Activated naive CD4-positive, alpha-beta T cell treated with anti-CD3 and anti-CD28 coated beads for 36 hours (primary cell): ENCODE measurements at regions not wholly inside any gene's neighbourhood (a gene's known extent, or its start where the extent isn't known, plus 50 kb on each side); places are given as distances from the start of the nearest gene placed in this dataset.
"Not testable (repeated sequence)": the region's sequence is repeated elsewhere in the genome, so short reads cannot be mapped to it uniquely, and the experiment has no call there.

ENCODE experiments used
- CTCF ChIA-PET: fragments of 350-600 bp; sonication (Branson Sonifier 250); formaldehyde crosslinking; loops from one replicate; lab custom pipeline; 2021; ENCODE audit warnings: antibody characterized with exemption; lab: Charles Lee
- DNase-seq: peaks from one replicate; pipeline ENCODE4 v3.0.0-alpha.2; 2020
- H3K27ac Mint-ChIP-seq: one replicate; pipeline ENCODE4 v1.8.0; 2021; ENCODE audit warnings: mild to moderate bottlenecking, mixed read lengths
- H3K27me3 Mint-ChIP-seq: one replicate; pipeline ENCODE4 v1.8.0; 2021; ENCODE audit warnings: low read depth, mixed read lengths
- H3K36me3 Mint-ChIP-seq: one replicate; pipeline ENCODE4 v1.8.0; 2021; ENCODE audit warnings: low read depth, mixed read lengths
- H3K4me1 Mint-ChIP-seq: one replicate; pipeline ENCODE4 v1.8.0; 2021; ENCODE audit warnings: low read depth, mixed read lengths
- H3K4me3 Mint-ChIP-seq: one replicate; pipeline ENCODE4 v1.8.0; 2021; ENCODE audit warnings: mild to moderate bottlenecking, moderate library complexity, mixed read lengths
- H3K9me3 Mint-ChIP-seq: one replicate; pipeline ENCODE4 v1.8.0; 2021; ENCODE audit warnings: mixed read lengths
- intact Hi-C: fragments of 100-400 bp; cut with micrococcal nuclease; formaldehyde crosslinking; loops from one replicate; pipeline ENCODE4 v1.15.1; 2023

DNA sequence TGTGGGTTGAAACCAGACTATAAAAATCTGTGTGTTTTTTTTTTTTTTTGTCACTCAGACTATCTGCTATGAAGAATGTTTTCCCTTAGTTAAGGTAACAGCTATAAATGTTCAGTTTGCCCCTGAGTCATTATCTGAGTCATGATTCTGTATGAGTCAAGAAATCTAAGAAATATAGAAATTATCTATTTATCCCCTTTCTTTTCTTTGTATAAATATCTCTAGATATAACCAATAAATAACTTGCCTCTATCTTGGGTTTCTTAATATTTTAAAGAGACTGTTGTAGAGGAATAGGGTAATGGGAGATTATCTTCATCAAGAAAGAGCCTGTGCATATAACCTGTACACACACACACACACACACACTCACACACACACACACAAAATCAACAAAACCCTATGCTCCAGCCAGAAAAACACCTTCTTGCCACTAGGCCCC lies 161.7 kb upstream of the EEA1 start:
- CTCF ChIA-PET, result no interaction called here
- Mint-ChIP-seq H3K36me3 (no peaks in the 10 kb centered on the region), H3K27me3 (no peaks in the 10 kb centered on the region), H3K27ac (no peak overlapping the region), H3K4me1 (peaks cover 13% of the 10 kb centered on the region), H3K9me3 (peaks cover 5% of the 10 kb centered on the region), H3K4me3 (no peak overlapping the region)
- DNase-seq, result no peak
- intact Hi-C loops, result loop anchor here (1.0 to 10.0 kb wide), 6 partner anchors 19 to 584 kb away; partner anchors contain the start of gene CRADD

DNA sequence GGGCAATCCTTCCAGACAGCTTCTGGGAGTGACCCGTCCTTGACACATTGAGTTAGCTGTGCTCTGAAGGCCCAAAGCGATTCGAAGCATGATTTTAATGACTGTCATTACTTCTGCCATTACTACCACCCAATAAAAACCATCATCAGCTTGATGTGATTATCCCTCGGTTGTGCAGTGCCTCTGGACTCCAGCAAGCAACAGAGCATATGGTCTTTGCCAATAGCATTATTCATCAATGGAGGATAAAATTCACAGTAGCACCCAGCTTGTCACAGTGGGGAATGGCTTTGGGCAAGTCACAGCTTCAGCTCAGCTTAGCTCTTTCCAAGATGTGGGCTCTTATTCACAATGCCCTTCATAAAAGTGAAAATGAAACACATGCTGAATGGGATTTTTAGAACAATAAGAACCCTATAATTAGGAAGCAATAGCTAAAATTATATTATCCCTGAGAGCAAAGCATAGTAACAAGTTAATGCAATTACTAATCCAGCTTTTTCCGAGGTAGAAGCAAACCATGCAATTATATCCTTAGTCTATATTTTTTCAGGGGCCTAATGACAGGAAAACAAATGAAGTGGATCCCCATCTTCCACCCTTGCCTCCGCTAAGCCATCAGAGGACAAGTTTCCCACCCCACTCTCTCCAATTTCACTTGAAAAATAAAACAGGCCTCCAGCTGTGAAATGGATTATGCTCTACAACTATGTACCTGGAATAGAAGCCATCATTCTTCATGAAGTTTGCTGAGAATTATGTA lies 163.0 kb upstream of the EEA1 start:
- H3K27me3 Mint-ChIP-seq, result no peaks in the 10 kb centered on the region
- DNase-seq, result no peak
- intact Hi-C loops, result loop anchor here (2.0 to 10.0 kb wide), 2 partner anchors 31 to 583 kb away; partner anchors contain the start of gene CRADD
- H3K36me3 Mint-ChIP-seq, result no peaks in the 10 kb centered on the region
- H3K27ac Mint-ChIP-seq, result no peak overlapping the region
- H3K4me1 Mint-ChIP-seq, result peaks cover 13% of the 10 kb centered on the region
- H3K9me3 Mint-ChIP-seq, result no peaks in the 10 kb centered on the region
- H3K4me3 Mint-ChIP-seq, result no peak overlapping the region
- CTCF ChIA-PET, result interaction anchor here (0.7 to 1.3 kb wide), 2 partner anchors 13 to 334 kb away, joined by 3 to 6 read pairs; no protein-coding TSS in a partner anchor

DNA sequence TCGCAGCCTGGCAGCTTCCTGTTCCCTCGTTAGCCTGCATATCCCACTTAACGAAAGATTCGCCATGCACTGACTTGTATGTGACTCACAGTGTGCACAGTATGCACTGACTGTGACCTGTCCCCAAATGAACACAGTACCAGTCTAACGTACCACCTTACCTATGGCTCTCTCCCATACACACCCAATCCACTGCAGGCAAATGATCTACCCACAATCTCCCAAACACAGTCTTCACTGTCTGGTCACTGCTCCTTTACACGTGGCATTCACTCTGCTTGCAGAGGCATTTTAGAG lies 163.5 kb upstream of the EEA1 start:
- intact Hi-C loops, result loop anchor here (10.0 kb wide), 1 partner anchor 582 kb away; the partner anchor contains the start of gene CRADD
- Mint-ChIP-seq H3K4me1 (peaks cover 13% of the 10 kb centered on the region), H3K27ac (no peak overlapping the region), H3K9me3 (no peaks in the 10 kb centered on the region), H3K4me3 (no peak overlapping the region), H3K36me3 (no peaks in the 10 kb centered on the region), H3K27me3 (no peaks in the 10 kb centered on the region)
- CTCF ChIA-PET, result interaction anchor here (1.3 kb wide), 1 partner anchor 333 kb away, joined by 6 read pairs; no protein-coding TSS in a partner anchor
- no peak for DNase-seq

DNA sequence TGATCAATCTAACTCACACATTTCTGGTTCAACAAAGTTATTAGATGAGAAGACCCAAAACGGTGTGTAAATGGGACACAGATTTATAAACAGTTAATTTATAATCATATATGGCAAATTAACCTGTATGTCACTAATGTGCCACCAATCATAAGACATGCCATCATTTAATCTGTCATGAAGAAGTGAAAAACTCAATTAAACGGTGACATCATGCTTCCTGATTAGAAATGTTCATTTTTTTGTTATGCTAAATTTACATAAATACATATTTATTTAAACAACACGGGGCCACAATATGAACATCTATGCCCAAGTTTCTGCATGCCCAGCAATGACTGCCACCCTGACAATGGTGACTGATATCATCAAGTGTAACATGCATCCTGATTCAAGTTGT lies 164.1 kb upstream of the EEA1 start:
- H3K4me3 Mint-ChIP-seq, result no peak overlapping the region

DNA sequence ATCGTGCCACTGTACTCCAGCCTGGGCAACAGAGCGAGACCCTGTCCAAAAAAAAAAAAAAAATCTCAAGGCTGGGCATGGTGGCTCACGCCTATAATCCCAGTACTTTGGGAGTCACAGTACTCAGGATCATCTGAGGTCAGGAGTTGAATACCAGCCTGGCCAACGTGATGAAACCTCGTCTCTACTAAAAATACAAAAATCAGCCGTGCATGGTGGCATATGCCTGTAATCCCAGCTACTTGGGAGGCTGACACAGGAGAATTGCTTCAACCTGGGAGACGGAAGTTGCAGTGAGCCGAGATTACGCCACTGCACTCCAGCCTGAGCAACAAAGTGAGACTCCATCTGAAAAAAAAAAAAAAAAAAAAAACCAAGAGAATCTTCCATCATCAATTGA lies 165.1 kb upstream of the EEA1 start:
- CTCF ChIA-PET, H3K9me3 Mint-ChIP-seq, H3K27me3 Mint-ChIP-seq, H3K27ac Mint-ChIP-seq, H3K4me3 Mint-ChIP-seq, DNase-seq, H3K36me3 Mint-ChIP-seq: not testable (repeated sequence)
- H3K4me1 Mint-ChIP-seq, result peaks cover 22% of the 10 kb centered on the region
- intact Hi-C loops, result loop anchor here (10.0 kb wide), 1 partner anchor 581 kb away; the partner anchor contains the start of gene CRADD

More for the DNA sequence above, 164.1 kb upstream of the EEA1 start:
- H3K27me3 Mint-ChIP-seq, result no peaks in the 10 kb centered on the region
- H3K4me1 Mint-ChIP-seq, result peaks cover 15% of the 10 kb centered on the region
- DNase-seq, result no peak
- H3K36me3 Mint-ChIP-seq, result no peaks in the 10 kb centered on the region
- CTCF ChIA-PET, result no interaction called here
- no peak overlapping the region for H3K27ac Mint-ChIP-seq
- no peaks in the 10 kb centered on the region for H3K9me3 Mint-ChIP-seq
- intact Hi-C loops, result loop anchor here (10.0 kb wide), 1 partner anchor 582 kb away; the partner anchor contains the start of gene CRADD

DNA sequence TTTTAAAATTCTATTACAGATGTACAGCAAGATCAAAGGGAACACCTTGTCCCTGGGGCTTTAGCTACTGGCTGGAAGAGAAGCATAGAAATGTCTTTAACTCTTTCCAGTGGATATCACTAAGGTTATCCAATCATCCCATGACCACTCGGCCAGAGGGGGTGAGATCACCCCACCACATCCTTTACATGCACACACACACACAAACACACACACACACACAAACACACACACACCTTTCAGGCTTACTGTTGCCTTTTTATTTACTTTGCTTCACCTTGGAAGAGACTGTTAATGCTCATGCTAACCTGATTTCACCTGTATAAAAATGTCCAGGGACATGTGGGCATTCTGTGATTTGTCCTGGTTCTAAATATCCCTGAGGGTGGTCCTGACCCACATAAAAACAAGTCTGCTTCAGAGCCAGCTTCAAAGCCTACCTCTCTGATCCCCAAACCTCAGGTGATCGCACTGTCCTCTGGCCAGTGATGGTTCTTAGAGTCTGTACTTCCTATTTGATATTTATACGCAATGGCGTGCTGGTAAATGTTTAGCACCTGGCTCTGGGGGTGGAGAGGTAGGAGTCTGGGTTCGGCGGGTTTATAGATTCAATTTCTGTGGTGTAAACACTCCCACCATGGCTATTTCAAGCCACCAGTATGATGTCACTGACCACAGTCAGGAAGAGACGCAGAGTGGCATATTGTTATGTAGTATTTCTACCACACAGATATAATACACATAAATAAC lies 166.1 kb upstream of the EEA1 start:
- Mint-ChIP-seq H3K4me3 (no peak overlapping the region), H3K27me3 (no peaks in the 10 kb centered on the region), H3K9me3 (no peaks in the 10 kb centered on the region), H3K27ac (no peak overlapping the region), H3K36me3 (no peaks in the 10 kb centered on the region), H3K4me1 (peaks cover 17% of the 10 kb centered on the region)
- no peak for DNase-seq
- CTCF ChIA-PET, result interaction anchor here (0.8 kb wide), 1 partner anchor 131 kb away, joined by 3 read pairs; no protein-coding TSS in a partner anchor
- intact Hi-C loops, result loop anchor here (5.0 to 10.0 kb wide), 4 partner anchors 187 to 580 kb away; partner anchors contain the start of genes CRADD and MRPL42

DNA sequence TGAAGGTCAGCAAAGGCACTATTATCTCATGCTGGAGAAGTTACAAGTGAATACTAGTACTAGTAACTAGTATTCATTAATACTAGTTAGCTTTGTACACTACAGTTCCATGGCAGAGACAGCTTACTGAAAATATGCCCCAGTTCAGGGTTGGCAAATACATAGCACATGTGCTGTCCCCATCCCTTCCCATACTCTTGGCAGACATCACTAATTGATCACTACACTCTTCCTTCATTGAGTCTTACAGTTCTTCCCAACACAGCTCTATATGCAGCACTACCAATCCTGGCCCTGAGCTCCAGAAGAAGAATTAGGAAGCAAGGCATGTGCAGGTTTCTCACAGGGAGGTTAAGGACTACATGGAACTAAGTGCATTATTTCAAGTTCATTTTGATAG lies 168.3 kb upstream of the EEA1 start:
- Mint-ChIP-seq H3K9me3 (no peaks in the 10 kb centered on the region), H3K27ac (no peak overlapping the region), H3K4me1 (peaks cover 10% of the 10 kb centered on the region), H3K4me3 (no peak overlapping the region), H3K36me3 (no peaks in the 10 kb centered on the region), H3K27me3 (no peaks in the 10 kb centered on the region)
- intact Hi-C loops, result loop anchor here (5.0 to 10.0 kb wide), 4 partner anchors 185 to 577 kb away; partner anchors contain the start of genes CRADD and MRPL42
- no peak for DNase-seq
- CTCF ChIA-PET, result interaction anchor here (0.5 to 3.9 kb wide), 28 partner anchors 11 to 1005 kb away, joined by 3 to 38 read pairs (median 4); no protein-coding TSS in a partner anchor

DNA sequence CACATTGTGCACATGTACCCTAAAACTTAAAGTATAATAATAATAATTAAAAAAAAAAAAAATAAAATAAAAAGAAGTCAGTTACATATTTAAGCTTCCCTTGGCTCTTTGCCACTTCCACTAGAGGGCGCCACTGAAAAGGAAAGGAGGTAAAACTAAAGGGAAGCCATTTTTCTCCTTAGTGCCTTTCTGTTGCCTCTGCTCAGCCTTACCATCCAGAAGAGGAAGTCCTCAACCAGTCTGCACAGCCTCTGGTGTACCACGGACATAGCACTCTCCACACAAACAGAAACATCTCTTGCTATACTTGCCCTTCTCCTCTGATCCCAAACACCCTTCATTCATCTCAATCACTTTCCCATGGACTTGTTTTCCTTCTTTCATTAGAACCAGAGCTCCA lies 169.0 kb upstream of the EEA1 start:
- intact Hi-C loops, result loop anchor here (1.0 to 10.0 kb wide), 11 partner anchors 9 to 1005 kb away; partner anchors contain the start of genes CRADD and MRPL42
- H3K27me3 Mint-ChIP-seq, result no peaks in the 10 kb centered on the region
- peak overlapping the region; percentile 38 for H3K27ac Mint-ChIP-seq
- DNase-seq, result peak; percentile 91
- no peaks in the 10 kb centered on the region for H3K9me3 Mint-ChIP-seq
- CTCF ChIA-PET, result interaction anchor here (0.6 to 3.9 kb wide), 31 partner anchors 10 to 1005 kb away, joined by 3 to 38 read pairs (median 5); no protein-coding TSS in a partner anchor
- peaks cover 10% of the 10 kb centered on the region for H3K4me1 Mint-ChIP-seq
- H3K4me3 Mint-ChIP-seq, result no peak overlapping the region
- no peaks in the 10 kb centered on the region for H3K36me3 Mint-ChIP-seq

DNA sequence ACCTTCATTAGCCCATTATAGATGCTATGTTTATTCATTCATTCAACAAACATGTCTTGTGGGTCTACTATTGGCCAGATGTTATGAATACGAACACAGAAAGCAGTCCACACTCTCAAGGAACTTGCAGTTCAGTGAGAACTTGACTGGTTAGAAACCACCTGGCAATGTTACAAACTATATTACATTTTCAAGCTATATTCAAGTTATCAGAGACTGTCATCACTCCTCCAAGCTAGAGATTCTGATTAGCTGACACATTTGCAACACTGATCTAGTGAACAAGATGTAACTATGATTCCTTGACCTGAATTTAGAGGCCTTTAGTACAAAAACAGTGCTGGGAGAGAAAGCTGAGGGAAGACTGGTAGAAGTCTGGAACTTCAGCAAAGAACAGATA lies 170.7 kb upstream of the EEA1 start:
- Mint-ChIP-seq H3K9me3 (no peaks in the 10 kb centered on the region), H3K27me3 (no peaks in the 10 kb centered on the region), H3K36me3 (no peaks in the 10 kb centered on the region), H3K4me3 (no peak overlapping the region), H3K27ac (no peak overlapping the region), H3K4me1 (peaks cover 10% of the 10 kb centered on the region)
- CTCF ChIA-PET, result interaction anchor here (0.9 to 1.4 kb wide), 2 partner anchors 10 to 28 kb away, joined by 3 read pairs; no protein-coding TSS in a partner anchor
- intact Hi-C loops, result loop anchor here (2.0 to 10.0 kb wide), 7 partner anchors 111 to 1003 kb away; partner anchors contain the start of genes CRADD and MRPL42
- DNase-seq, result no peak

DNA sequence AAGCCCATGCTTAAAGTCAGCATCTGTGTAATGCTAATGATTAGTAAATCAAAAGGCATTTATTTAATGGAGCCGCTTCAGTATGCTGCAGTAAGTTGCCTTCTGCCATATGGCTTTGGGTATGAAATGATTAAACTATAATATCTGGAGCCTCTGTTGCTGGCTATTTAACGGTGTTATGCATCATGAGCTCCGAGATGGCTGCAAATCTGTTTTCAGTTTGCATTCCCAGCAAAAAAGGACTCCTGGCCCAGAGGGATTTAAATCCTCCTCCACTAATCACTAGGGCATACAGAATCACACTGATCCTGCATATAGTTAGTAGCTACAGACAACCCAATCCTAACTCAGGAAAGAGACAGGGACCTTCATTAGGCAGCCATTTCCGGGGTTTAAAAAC lies 171.5 kb upstream of the EEA1 start:
- Mint-ChIP-seq H3K9me3 (no peaks in the 10 kb centered on the region), H3K4me3 (no peak overlapping the region), H3K27ac (no peak overlapping the region), H3K36me3 (no peaks in the 10 kb centered on the region), H3K4me1 (peaks cover 10% of the 10 kb centered on the region), H3K27me3 (no peaks in the 10 kb centered on the region)
- CTCF ChIA-PET, result interaction anchor here (0.9 to 1.4 kb wide), 2 partner anchors 9 to 27 kb away, joined by 3 read pairs; no protein-coding TSS in a partner anchor
- DNase-seq, result no peak
- intact Hi-C loops, result no loop called here

DNA sequence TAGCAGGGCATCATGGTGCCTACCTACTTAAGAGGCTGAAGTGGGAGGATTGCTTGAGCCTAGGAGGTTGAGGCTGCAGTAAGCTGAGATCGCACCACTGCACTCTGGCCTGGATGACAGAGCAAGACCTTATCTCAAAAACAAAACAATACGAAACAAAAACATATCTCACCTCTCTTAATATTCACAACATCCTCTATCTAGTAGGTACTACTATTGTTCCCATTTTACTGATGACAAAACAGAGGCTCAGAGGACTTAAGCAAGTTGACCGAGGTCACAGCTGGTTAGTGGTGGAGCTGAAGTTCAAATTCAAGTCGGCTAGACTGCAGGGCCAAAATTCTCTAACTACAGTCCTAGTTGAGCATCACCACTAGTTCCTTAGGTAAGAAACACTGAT lies 172.3 kb upstream of the EEA1 start:
- H3K4me3 Mint-ChIP-seq, result no peak overlapping the region
- CTCF ChIA-PET, result interaction anchor here (0.5 kb wide), 1 partner anchor 413 kb away, joined by 3 read pairs; no protein-coding TSS in a partner anchor
- H3K27me3 Mint-ChIP-seq, result no peaks in the 10 kb centered on the region
- H3K4me1 Mint-ChIP-seq, result peaks cover 10% of the 10 kb centered on the region
- no peaks in the 10 kb centered on the region for H3K36me3 Mint-ChIP-seq
- intact Hi-C loops, result no loop called here
- no peaks in the 10 kb centered on the region for H3K9me3 Mint-ChIP-seq
- no peak for DNase-seq
- H3K27ac Mint-ChIP-seq, result no peak overlapping the region

DNA sequence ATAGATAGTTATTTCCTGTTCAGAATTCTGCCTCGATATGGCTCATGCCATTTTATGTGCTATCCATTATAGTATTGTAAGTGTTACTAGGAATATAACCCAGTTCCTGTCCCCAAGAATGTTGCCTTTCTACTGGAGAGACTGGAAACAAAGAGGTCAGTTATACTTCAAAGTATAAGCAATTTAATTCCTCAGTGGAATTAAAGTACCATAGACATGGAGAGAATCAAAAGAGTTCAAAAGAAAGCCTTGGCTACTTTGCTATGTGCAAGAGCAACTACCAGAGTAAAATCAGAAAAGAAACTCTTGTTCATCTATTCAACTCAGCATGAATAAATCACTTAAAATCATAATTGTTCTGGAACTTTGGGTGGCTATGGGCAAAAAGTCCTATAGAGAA lies 173.2 kb upstream of the EEA1 start:
- no peaks in the 10 kb centered on the region for H3K36me3 Mint-ChIP-seq
- H3K4me1 Mint-ChIP-seq, result peaks cover 18% of the 10 kb centered on the region
- no peak overlapping the region for H3K4me3 Mint-ChIP-seq
- intact Hi-C loops, result no loop called here
- CTCF ChIA-PET, result no interaction called here
- no peaks in the 10 kb centered on the region for H3K27me3 Mint-ChIP-seq
- DNase-seq, result no peak
- no peaks in the 10 kb centered on the region for H3K9me3 Mint-ChIP-seq
- no peak overlapping the region for H3K27ac Mint-ChIP-seq
